Kidney epithelial cell (primary cell): ENCODE measurements at regions not wholly inside any gene's neighbourhood (a gene's known extent, or its start where the extent isn't known, plus 50 kb on each side); places are given as distances from the start of the nearest gene placed in this dataset.

Source experiments
- DNase-seq: peaks from one replicate; pipeline ENCODE4 v3.0.0-alpha.2; 2010; ENCODE audit warnings: low read depth
- H3K27me3 ChIP-seq: 2 replicates; pipeline ENCODE4 v1.6.0; 2011; ENCODE audit warnings: low read length; ENCODE audit not compliant: control insufficient read depth, insufficient read depth
- H3K36me3 ChIP-seq: 2 replicates; pipeline ENCODE4 v1.5.1; 2011; ENCODE audit warnings: low read length; ENCODE audit not compliant: control insufficient read depth, insufficient read depth
- H3K4me3 ChIP-seq: 2 replicates; pipeline ENCODE4 v1.5.1; 2011; ENCODE audit warnings: low read depth, mild to moderate bottlenecking, control low read depth, low read length
- CTCF ChIP-seq: IDR thresholded peaks from 2 replicates; pipeline ENCODE4 v1.5.1; 2011; ENCODE audit warnings: mild to moderate bottlenecking, moderate library complexity, low read length, control low read depth, inconsistent platforms; ENCODE audit not compliant: insufficient read depth, poor library complexity, severe bottlenecking

- Histone ChIP-seq H3K4me3 (no peak overlapping the region), H3K36me3 (no peaks in the 10 kb centered on the region), H3K27me3 (peaks cover 11% of the 10 kb centered on the region)
- DNase-seq: no peak
- TF ChIP-seq CTCF: no peak
Measured at GRCh38 chr17:17402558-17402957, 74.2 kb upstream of the MED9 start.

GRCh38 chr17:17403065-17403464 is 73.7 kb upstream of the MED9 start:
- no peak for DNase-seq
- peaks cover 11% of the 10 kb centered on the region for H3K27me3 ChIP-seq
- H3K4me3 ChIP-seq: no peak overlapping the region
- no peaks in the 10 kb centered on the region for H3K36me3 ChIP-seq
- TF ChIP-seq CTCF: no peak

GRCh38 chr17:17403899-17404576 is 72.8 kb upstream of the MED9 start:
- H3K27me3 ChIP-seq: peaks cover 11% of the 10 kb centered on the region
- H3K36me3 ChIP-seq: no peaks in the 10 kb centered on the region
- no peak for TF ChIP-seq CTCF
- H3K4me3 ChIP-seq: no peak overlapping the region
- no peak for DNase-seq

GRCh38 chr17:17405673-17406072 is 71.1 kb upstream of the MED9 start:
- Histone ChIP-seq H3K4me3 (no peak overlapping the region), H3K27me3 (peaks cover 11% of the 10 kb centered on the region)
- TF ChIP-seq CTCF: no peak

GRCh38 chr17:17406225-17406624 is 70.6 kb upstream of the MED9 start:
- no peak overlapping the region for H3K4me3 ChIP-seq
- peaks cover 11% of the 10 kb centered on the region for H3K27me3 ChIP-seq
- no peak for DNase-seq
- H3K36me3 ChIP-seq: no peaks in the 10 kb centered on the region
- TF ChIP-seq CTCF: no peak

More at GRCh38 chr17:17405673-17406072, 71.1 kb upstream of the MED9 start:
- no peaks in the 10 kb centered on the region for H3K36me3 ChIP-seq
- DNase-seq: no peak

- Histone ChIP-seq H3K27me3 (peaks cover 11% of the 10 kb centered on the region), H3K36me3 (no peaks in the 10 kb centered on the region)
- no peak for DNase-seq
Measured at GRCh38 chr17:17408236-17408794, 68.5 kb upstream of the MED9 start.

More at GRCh38 chr17:17408236-17408794, 68.5 kb upstream of the MED9 start:
- TF ChIP-seq CTCF: no peak
- H3K4me3 ChIP-seq: no peak overlapping the region
